Suprapubic skin (tissue), 3 donors: ENCODE measurements at regions not wholly inside any gene's neighbourhood (a gene's known extent, or its start where the extent isn't known, plus 50 kb on each side); places are given as distances from the start of the nearest gene placed in this dataset.

ENCODE experiments used
- EP300 ChIP-seq: sonication (generic); formaldehyde crosslinking; IDR thresholded peaks from one replicate; pipeline ENCODE4 v1.6.1; 2017; ENCODE audit warnings: antibody characterized with exemption
- TF ChIP-seq, protein P1 (sequence below), 2 donors: fragments of 200-600 bp in 1 of 2; fragments of 450-650 bp in 1 of 2; sonication (generic) in 1 of 2; IDR thresholded peaks; one replicate each; pipeline ENCODE4 v1.5.1; 2016 to 2019; ENCODE audit warnings: antibody characterized with exemption in 2 of 2, mild to moderate bottlenecking in 1 of 2, moderate library complexity in 1 of 2

GRCh38 chr11:16555956-16556355, 182.5 kb upstream of the C11orf58 start:
- TF ChIP-seq, protein P1, sequence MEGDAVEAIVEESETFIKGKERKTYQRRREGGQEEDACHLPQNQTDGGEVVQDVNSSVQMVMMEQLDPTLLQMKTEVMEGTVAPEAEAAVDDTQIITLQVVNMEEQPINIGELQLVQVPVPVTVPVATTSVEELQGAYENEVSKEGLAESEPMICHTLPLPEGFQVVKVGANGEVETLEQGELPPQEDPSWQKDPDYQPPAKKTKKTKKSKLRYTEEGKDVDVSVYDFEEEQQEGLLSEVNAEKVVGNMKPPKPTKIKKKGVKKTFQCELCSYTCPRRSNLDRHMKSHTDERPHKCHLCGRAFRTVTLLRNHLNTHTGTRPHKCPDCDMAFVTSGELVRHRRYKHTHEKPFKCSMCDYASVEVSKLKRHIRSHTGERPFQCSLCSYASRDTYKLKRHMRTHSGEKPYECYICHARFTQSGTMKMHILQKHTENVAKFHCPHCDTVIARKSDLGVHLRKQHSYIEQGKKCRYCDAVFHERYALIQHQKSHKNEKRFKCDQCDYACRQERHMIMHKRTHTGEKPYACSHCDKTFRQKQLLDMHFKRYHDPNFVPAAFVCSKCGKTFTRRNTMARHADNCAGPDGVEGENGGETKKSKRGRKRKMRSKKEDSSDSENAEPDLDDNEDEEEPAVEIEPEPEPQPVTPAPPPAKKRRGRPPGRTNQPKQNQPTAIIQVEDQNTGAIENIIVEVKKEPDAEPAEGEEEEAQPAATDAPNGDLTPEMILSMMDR (IDR thresholded peaks at IDR 0.05): no peak
- no peak for TF ChIP-seq EP300
